Transverse colon (tissue), 4 donors: ENCODE measurements at regions not wholly inside any gene's neighbourhood (a gene's known extent, or its start where the extent isn't known, plus 50 kb on each side); places are given as distances from the start of the nearest gene placed in this dataset.
"Not testable (repeated sequence)": the region's sequence is repeated elsewhere in the genome, so short reads cannot be mapped to it uniquely, and the experiment has no call there.

Experiments
- POLR2AphosphoS5 ChIP-seq, 3 donors: sonication (generic); formaldehyde crosslinking; IDR thresholded peaks; one replicate each; pipeline ENCODE4 v1.6.1; 2016; ENCODE audit warnings: antibody characterized with exemption in 3 of 3
- TF ChIP-seq, protein P1 (sequence below), 5 experiments: fragments of 200-600 bp in 3 of 5; fragments of 450-650 bp in 2 of 5; sonication (generic) in 3 of 5; IDR thresholded peaks; 1 replicate in 2 of 5; 2 replicates in 3 of 5; pipeline ENCODE4 v1.5.1; 2016 to 2017; ENCODE audit warnings: antibody characterized with exemption in 5 of 5, inconsistent platforms in 3 of 5, mild to moderate bottlenecking in 2 of 5, moderate library complexity in 1 of 5

DNA sequence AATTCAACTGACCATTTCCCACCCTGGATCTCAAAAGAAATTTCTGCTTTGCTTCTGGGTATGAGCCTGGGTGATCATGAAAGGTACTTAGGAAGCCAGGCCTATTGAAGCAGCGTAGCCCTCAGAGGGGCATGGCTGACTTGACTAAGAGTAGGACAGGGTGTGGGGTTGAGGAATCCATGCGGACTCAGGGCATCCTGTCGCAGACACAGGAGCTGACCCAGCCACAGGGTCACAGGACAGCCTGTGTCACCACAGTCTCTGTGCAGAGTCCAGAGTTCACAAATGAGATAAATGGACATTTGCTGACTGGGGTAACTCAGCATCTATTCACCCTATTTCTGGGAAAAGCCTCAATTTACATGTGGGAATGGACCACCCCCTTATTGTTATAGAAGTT lies 262.3 kb downstream of the CEP170 start:
- TF ChIP-seq POLR2AphosphoS5 (IDR thresholded peaks at IDR 0.05) = not testable (repeated sequence)
- TF ChIP-seq, protein P1, sequence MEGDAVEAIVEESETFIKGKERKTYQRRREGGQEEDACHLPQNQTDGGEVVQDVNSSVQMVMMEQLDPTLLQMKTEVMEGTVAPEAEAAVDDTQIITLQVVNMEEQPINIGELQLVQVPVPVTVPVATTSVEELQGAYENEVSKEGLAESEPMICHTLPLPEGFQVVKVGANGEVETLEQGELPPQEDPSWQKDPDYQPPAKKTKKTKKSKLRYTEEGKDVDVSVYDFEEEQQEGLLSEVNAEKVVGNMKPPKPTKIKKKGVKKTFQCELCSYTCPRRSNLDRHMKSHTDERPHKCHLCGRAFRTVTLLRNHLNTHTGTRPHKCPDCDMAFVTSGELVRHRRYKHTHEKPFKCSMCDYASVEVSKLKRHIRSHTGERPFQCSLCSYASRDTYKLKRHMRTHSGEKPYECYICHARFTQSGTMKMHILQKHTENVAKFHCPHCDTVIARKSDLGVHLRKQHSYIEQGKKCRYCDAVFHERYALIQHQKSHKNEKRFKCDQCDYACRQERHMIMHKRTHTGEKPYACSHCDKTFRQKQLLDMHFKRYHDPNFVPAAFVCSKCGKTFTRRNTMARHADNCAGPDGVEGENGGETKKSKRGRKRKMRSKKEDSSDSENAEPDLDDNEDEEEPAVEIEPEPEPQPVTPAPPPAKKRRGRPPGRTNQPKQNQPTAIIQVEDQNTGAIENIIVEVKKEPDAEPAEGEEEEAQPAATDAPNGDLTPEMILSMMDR (IDR thresholded peaks at IDR 0.05) = not testable (repeated sequence)
